Astrocyte (in vitro differentiated cells and primary cell): ENCODE measurements at regions not wholly inside any gene's neighbourhood (a gene's known extent, or its start where the extent isn't known, plus 50 kb on each side); places are given as distances from the start of the nearest gene placed in this dataset.

ENCODE experiments used
- DNase-seq: peaks from one replicate; pipeline ENCODE4 v3.0.0-alpha.2; 2010; ENCODE audit warnings: low read depth
- FAIRE-seq: peaks from 2 replicates; lab custom pipeline; 2011; peaks lifted over from hg19 to GRCh38; lab: Jason Lieb, UNC
- H2AFZ ChIP-seq: 2 replicates; pipeline ENCODE4 v1.6.0; 2012; ENCODE audit warnings: low read depth, low read length, inconsistent platforms
- H3K27ac ChIP-seq: 2 replicates; pipeline ENCODE4 v1.5.1; 2011; ENCODE audit warnings: low read depth, low read length, inconsistent platforms
- H3K27me3 ChIP-seq: 2 replicates; pipeline ENCODE4 v1.6.0; 2011; ENCODE audit warnings: low read length, inconsistent platforms; ENCODE audit not compliant: insufficient read depth
- H3K36me3 ChIP-seq: 2 replicates; pipeline ENCODE4 v1.5.1; 2011; ENCODE audit warnings: low read length, inconsistent platforms; ENCODE audit not compliant: insufficient read depth
- H3K4me1 ChIP-seq: 2 replicates; pipeline ENCODE4 v1.5.1; 2011; ENCODE audit warnings: low read length, inconsistent platforms; ENCODE audit not compliant: insufficient read depth
- H3K4me2 ChIP-seq: 2 replicates; pipeline ENCODE4 v1.6.0; 2012; ENCODE audit warnings: low read length, inconsistent platforms
- H3K4me3 ChIP-seq: 2 replicates; pipeline ENCODE4 v1.5.1; 2011; ENCODE audit warnings: low read depth, mild to moderate bottlenecking, low read length, inconsistent platforms; ENCODE audit not compliant: insufficient read depth
- H3K79me2 ChIP-seq: 2 replicates; pipeline ENCODE4 v1.6.0; 2012; ENCODE audit warnings: mild to moderate bottlenecking, low read length, inconsistent platforms; ENCODE audit not compliant: insufficient read depth
- H3K9ac ChIP-seq: 2 replicates; pipeline ENCODE4 v1.6.0; 2012; ENCODE audit warnings: mild to moderate bottlenecking, low read length, inconsistent platforms
- H3K9me3 ChIP-seq: 2 replicates; pipeline ENCODE4 v1.5.1; 2012; ENCODE audit warnings: low read depth, mild to moderate bottlenecking, low read length, inconsistent platforms; ENCODE audit not compliant: insufficient read depth
- H4K20me1 ChIP-seq: 2 replicates; pipeline ENCODE4 v1.6.0; 2012; ENCODE audit warnings: low read length, inconsistent platforms; ENCODE audit not compliant: insufficient read depth
- H3K27ac Mint-ChIP-seq: one replicate; pipeline ENCODE4 v1.8.0; 2021; ENCODE audit warnings: mild to moderate bottlenecking, mixed read lengths; ENCODE audit not compliant: unreplicated experiment
- H3K27me3 Mint-ChIP-seq: one replicate; pipeline ENCODE4 v1.8.0; 2021; ENCODE audit warnings: low read depth, mixed read lengths; ENCODE audit not compliant: unreplicated experiment
- H3K36me3 Mint-ChIP-seq: one replicate; pipeline ENCODE4 v1.8.0; 2021; ENCODE audit warnings: low read depth, mixed read lengths; ENCODE audit not compliant: unreplicated experiment
- H3K4me1 Mint-ChIP-seq: one replicate; pipeline ENCODE4 v1.8.0; 2021; ENCODE audit warnings: low read depth, mixed read lengths; ENCODE audit not compliant: unreplicated experiment
- H3K4me3 Mint-ChIP-seq: one replicate; pipeline ENCODE4 v1.8.0; 2021; ENCODE audit warnings: mild to moderate bottlenecking, moderate library complexity, mixed read lengths; ENCODE audit not compliant: unreplicated experiment
- H3K9me3 Mint-ChIP-seq: one replicate; pipeline ENCODE4 v1.8.0; 2021; ENCODE audit warnings: mild to moderate bottlenecking, mixed read lengths; ENCODE audit not compliant: unreplicated experiment
- CTCF ChIP-seq: IDR thresholded peaks from 2 replicates; pipeline ENCODE4 v1.5.1; 2011; ENCODE audit warnings: low read depth, mild to moderate bottlenecking, inconsistent platforms, low read length, moderate library complexity; ENCODE audit not compliant: insufficient read depth
- EZH2 ChIP-seq: IDR thresholded peaks from 2 replicates; pipeline ENCODE4 v1.6.1; 2012; ENCODE audit warnings: mild to moderate bottlenecking, low read length, inconsistent platforms; ENCODE audit not compliant: insufficient read depth

DNA sequence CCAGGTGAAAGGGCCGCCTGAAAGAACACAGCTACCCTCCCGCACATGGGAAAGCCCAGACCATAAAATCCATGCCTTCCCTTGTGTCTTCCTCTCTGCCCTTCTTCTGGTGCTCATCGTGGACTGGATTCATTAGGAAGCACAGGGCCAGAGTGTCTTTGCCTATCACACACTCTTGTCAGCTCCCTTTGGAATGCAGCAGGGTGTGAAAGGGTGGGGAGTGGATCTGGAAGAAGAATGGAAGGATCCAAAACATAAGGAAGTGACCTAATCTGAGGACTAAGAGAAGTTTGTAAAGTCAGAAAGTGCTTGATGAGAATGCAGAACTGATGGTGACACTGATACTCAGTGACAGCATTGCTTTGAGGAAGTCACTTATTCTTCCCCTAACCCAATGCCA is 1147.3 kb upstream of the GOT2 start:
- Histone ChIP-seq H3K9me3 (no peaks in the 10 kb centered on the region), H2AFZ (no peak overlapping the region), H3K9ac (no peak overlapping the region), H3K27ac (no peak overlapping the region), H3K4me2 (no peak overlapping the region), H4K20me1 (no peaks in the 10 kb centered on the region), H3K79me2 (no peaks in the 10 kb centered on the region), H3K4me1 (peaks cover 7% of the 10 kb centered on the region), H3K4me3 (no peak overlapping the region), H3K27me3 (no peaks in the 10 kb centered on the region), H3K36me3 (no peaks in the 10 kb centered on the region)
- Mint-ChIP-seq H3K27ac (no peak overlapping the region), H3K36me3 (no peaks in the 10 kb centered on the region), H3K27me3 (no peaks in the 10 kb centered on the region), H3K4me3 (no peak overlapping the region), H3K4me1 (peaks cover 16% of the 10 kb centered on the region), H3K9me3 (no peaks in the 10 kb centered on the region)
- FAIRE-seq (no peak), DNase-seq (no peak)
- no peak for TF ChIP-seq EZH2

DNA sequence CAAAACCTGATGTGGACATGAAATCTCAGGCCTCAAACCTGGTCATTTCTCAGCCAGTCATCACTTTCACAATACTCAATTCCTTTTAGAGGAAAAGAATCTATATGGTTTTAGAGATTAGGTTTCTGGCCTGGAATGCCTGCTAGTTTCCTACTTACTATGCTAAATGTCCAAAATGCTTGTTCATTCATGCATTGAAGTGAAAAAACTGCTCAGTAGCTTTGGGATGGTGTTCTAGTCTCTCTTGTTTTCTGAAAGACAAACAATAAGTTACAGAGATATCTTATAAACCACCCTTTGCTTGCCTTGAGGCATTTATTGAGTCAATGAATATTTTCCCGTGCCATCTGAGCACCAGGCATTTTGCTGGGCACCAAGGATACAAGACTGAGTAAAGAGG is 1146.5 kb upstream of the GOT2 start:
- Mint-ChIP-seq H3K27me3 (no peaks in the 10 kb centered on the region), H3K4me3 (no peak overlapping the region), H3K4me1 (peaks cover 16% of the 10 kb centered on the region), H3K36me3 (no peaks in the 10 kb centered on the region), H3K9me3 (no peaks in the 10 kb centered on the region), H3K27ac (no peak overlapping the region)
- Histone ChIP-seq H3K4me1 (peaks cover 7% of the 10 kb centered on the region), H3K9me3 (no peaks in the 10 kb centered on the region), H3K4me3 (no peak overlapping the region), H3K79me2 (no peaks in the 10 kb centered on the region), H4K20me1 (no peaks in the 10 kb centered on the region), H2AFZ (no peak overlapping the region), H3K9ac (no peak overlapping the region), H3K4me2 (no peak overlapping the region), H3K27me3 (no peaks in the 10 kb centered on the region), H3K36me3 (no peaks in the 10 kb centered on the region), H3K27ac (no peak overlapping the region)
- TF ChIP-seq EZH2 (no peak), CTCF (no peak)
- DNase-seq (peak; percentile 18), FAIRE-seq (no peak)

DNA sequence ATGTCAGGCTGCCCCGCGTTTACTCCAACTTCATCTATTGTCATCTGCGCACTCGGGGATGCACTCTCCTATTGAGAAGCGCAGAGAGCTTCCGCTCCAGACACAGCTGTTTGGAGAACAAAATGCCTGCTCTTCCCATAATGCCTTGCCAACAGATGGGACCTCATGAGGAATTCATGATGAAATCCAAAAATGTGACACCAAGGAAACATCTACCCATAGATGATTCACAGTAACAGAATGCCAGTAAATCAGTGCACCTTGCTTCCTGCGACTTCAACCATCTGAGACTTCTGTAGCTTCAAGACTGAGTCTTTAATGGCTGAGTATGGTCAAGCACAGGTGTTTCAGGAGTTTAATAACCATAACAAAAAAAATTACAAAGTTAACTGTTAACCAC is 1144.9 kb upstream of the GOT2 start:
- no peak overlapping the region for H3K9ac ChIP-seq
- H3K36me3 ChIP-seq: no peaks in the 10 kb centered on the region
- H3K27ac ChIP-seq: no peak overlapping the region
- no peaks in the 10 kb centered on the region for H3K79me2 ChIP-seq
- H2AFZ ChIP-seq: peak overlapping the region; percentile 2
- Mint-ChIP-seq H3K4me1 (peaks cover 16% of the 10 kb centered on the region), H3K9me3 (no peaks in the 10 kb centered on the region), H3K27me3 (no peaks in the 10 kb centered on the region), H3K4me3 (no peak overlapping the region), H3K27ac (peak overlapping the region; percentile 95), H3K36me3 (no peaks in the 10 kb centered on the region)
- TF ChIP-seq CTCF (no peak), EZH2 (no peak)
- peaks cover 7% of the 10 kb centered on the region for H3K4me1 ChIP-seq
- no peaks in the 10 kb centered on the region for H4K20me1 ChIP-seq
- no peak overlapping the region for H3K4me3 ChIP-seq
- FAIRE-seq (no peak), DNase-seq (peak; percentile 41)
- H3K9me3 ChIP-seq: no peaks in the 10 kb centered on the region
- H3K27me3 ChIP-seq: no peaks in the 10 kb centered on the region
- H3K4me2 ChIP-seq: peak overlapping the region; percentile 57
